GM12878 (cell line): ENCODE measurements at regions not wholly inside any gene's neighbourhood (a gene's known extent, or its start where the extent isn't known, plus 50 kb on each side); places are given as distances from the start of the nearest gene placed in this dataset.

ENCODE experiments used
- CHD1 ChIP-seq: IDR thresholded peaks from 2 replicates; pipeline ENCODE4 v1.6.1; 2012; ENCODE audit warnings: low read depth, low read length, improper control_type of control experiment
- CHD4 ChIP-seq: fragments of 200-600 bp; sonication (generic); IDR thresholded peaks from 2 replicates; pipeline ENCODE4 v1.6.1; 2016; ENCODE audit warnings: mild to moderate bottlenecking
- DPF2 ChIP-seq: fragments of 450-650 bp; IDR thresholded peaks from 2 replicates; pipeline ENCODE4 v1.6.1; 2017; ENCODE audit warnings: mild to moderate bottlenecking
- EZH2 ChIP-seq: IDR thresholded peaks from 2 replicates; pipeline ENCODE4 v1.6.1; 2012; ENCODE audit warnings: low read depth, mild to moderate bottlenecking, control low read depth, inconsistent platforms, low read length, borderline replicate concordance; ENCODE audit not compliant: control insufficient read depth
- FOXM1 ChIP-seq: IDR thresholded peaks from 2 replicates; pipeline ENCODE4 v1.6.1; 2012; ENCODE audit warnings: low read depth, mild to moderate bottlenecking, inconsistent platforms, low read length, moderate library complexity
- JUNB ChIP-seq: IDR thresholded peaks from 2 replicates; pipeline ENCODE4 v1.6.1; 2016; ENCODE audit warnings: antibody characterized with exemption, mild to moderate bottlenecking
- MAX ChIP-seq: IDR thresholded peaks from 2 replicates; pipeline ENCODE4 v1.6.1; 2012; ENCODE audit warnings: low read depth, low read length, improper control_type of control experiment
- NFYB ChIP-seq: IDR thresholded peaks from 2 replicates; pipeline ENCODE4 v1.6.1; 2011; ENCODE audit warnings: low read depth, mild to moderate bottlenecking, low read length, improper control_type of control experiment, moderate library complexity; ENCODE audit not compliant: insufficient read depth
- POLR2A ChIP-seq: IDR thresholded peaks from 2 replicates; pipeline ENCODE4 v1.6.1; 2011; ENCODE audit warnings: low read depth, mild to moderate bottlenecking, low read length

GRCh38 chr13:24043590-24044350 lies 116.8 kb upstream of the SPATA13 start:
- no peak for TF ChIP-seq MAX
- TF ChIP-seq JUNB: no peak
- TF ChIP-seq NFYB: no peak
- no peak for TF ChIP-seq DPF2
- no peak for TF ChIP-seq FOXM1
- no peak for TF ChIP-seq CHD1
- no peak for TF ChIP-seq POLR2A
- TF ChIP-seq CHD4: no peak
- no peak for TF ChIP-seq EZH2
